ENCODE measurements at regions not wholly inside any gene's neighbourhood (a gene's known extent, or its start where the extent isn't known, plus 50 kb on each side); places are given as distances from the start of the nearest gene placed in this dataset.
"Not testable (repeated sequence)": the region's sequence is repeated elsewhere in the genome, so short reads cannot be mapped to it uniquely, and the experiment has no call there.

DNA sequence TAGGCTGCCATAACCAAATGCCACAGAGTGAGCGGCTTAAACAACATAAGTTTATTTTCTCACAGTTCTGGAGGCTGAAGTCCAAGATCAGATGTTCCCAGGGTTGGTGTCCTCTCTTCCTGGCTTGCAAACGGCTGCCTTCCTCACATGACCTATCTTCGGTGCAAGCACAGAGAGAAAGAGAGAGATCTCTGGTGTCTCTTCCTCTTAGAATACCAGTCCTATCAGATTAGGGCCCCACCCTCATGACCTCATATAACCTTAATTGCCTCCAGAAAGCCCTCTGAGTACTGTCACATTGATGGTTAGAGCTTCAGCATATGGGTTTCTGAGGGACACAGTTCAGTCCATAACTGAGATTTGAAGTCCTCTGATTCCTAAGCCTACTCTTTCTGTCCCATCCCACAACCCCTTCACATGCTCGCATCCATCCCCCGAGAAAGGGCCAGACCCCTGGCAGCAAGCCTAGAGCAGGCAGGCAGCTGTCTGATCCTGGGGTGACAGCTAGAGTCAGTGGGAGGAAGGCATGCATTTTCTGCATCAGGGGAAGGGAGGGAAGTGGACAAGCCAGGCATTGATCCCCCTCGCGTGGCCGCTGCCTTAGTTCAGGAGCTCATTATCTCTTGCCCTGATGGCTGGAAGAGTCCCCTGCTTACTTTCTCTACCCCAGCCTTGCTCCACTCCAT, 114.1 kb downstream of the FAR1 start:
- WGBS = 68% methylated on average over 8 of the region's 8 CpGs
- H3K27me3 ChIP-seq = peaks cover 0 to 13% (median 0%) of the 10 kb centered on the region in 4 donors
- TF ChIP-seq POLR2AphosphoS5 (IDR thresholded peaks at IDR 0.05) (no peak), POLR2A (IDR thresholded peaks at IDR 0.05; ENCODE audit: low read depth) (no peak), EP300 (IDR thresholded peaks at IDR 0.05) (no peak)
- TF ChIP-seq, protein P1, sequence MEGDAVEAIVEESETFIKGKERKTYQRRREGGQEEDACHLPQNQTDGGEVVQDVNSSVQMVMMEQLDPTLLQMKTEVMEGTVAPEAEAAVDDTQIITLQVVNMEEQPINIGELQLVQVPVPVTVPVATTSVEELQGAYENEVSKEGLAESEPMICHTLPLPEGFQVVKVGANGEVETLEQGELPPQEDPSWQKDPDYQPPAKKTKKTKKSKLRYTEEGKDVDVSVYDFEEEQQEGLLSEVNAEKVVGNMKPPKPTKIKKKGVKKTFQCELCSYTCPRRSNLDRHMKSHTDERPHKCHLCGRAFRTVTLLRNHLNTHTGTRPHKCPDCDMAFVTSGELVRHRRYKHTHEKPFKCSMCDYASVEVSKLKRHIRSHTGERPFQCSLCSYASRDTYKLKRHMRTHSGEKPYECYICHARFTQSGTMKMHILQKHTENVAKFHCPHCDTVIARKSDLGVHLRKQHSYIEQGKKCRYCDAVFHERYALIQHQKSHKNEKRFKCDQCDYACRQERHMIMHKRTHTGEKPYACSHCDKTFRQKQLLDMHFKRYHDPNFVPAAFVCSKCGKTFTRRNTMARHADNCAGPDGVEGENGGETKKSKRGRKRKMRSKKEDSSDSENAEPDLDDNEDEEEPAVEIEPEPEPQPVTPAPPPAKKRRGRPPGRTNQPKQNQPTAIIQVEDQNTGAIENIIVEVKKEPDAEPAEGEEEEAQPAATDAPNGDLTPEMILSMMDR (IDR thresholded peaks at IDR 0.05) = no peak
- no peak overlapping the region for H3K27ac ChIP-seq (replicated peaks in 1 of 4)
- no peak overlapping the region for H3K4me3 ChIP-seq
- H3K36me3 ChIP-seq = no peaks in the 10 kb centered on the region
- no peaks in the 10 kb centered on the region for H3K9me3 ChIP-seq
- no peaks in the 10 kb centered on the region for H3K4me1 ChIP-seq
- DNase-seq (ENCODE audit: extremely low spot score) = no peak
- intact Hi-C loops (cut with DNase I) = no loop called here

DNA sequence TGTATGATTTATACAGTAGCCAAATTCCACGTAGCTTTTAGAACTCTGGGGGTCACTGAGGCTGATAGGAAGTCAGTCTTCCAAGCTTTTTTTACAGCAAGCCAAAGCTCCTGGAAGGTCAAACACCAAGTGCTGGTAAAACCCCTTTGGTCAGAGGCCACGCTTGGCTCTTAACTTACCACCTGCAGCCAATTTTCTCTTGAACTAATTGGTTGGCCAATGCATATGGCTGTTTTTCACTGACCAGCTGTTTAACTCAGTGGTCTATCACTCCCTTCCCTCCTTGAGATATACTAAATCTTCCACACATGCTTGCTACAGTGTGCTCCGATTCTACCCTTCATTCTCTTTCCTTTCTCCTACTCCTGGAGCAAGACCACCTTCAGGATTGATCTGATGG, 116.0 kb downstream of the FAR1 start:
- Histone ChIP-seq H3K4me1 (no peaks in the 10 kb centered on the region), H3K9me3 (no peaks in the 10 kb centered on the region), H3K27me3 (no peaks in the 10 kb centered on the region), H3K36me3 (no peaks in the 10 kb centered on the region), H3K4me3 (no peak overlapping the region), H3K27ac (replicated peaks in 1 of 4) (no peak overlapping the region)
- peak; percentile 45 for DNase-seq (ENCODE audit: extremely low spot score)
- intact Hi-C loops (cut with DNase I) = no loop called here
- whole genome bisulfite sequencing = 76% methylated on average over 3 of the region's 3 CpGs
- TF ChIP-seq POLR2AphosphoS5 (IDR thresholded peaks at IDR 0.05) (no peak), EP300 (IDR thresholded peaks at IDR 0.05) (no peak), POLR2A (IDR thresholded peaks at IDR 0.05; ENCODE audit: low read depth) (no peak)
- TF ChIP-seq, protein P1 (IDR thresholded peaks at IDR 0.05) = no peak

DNA sequence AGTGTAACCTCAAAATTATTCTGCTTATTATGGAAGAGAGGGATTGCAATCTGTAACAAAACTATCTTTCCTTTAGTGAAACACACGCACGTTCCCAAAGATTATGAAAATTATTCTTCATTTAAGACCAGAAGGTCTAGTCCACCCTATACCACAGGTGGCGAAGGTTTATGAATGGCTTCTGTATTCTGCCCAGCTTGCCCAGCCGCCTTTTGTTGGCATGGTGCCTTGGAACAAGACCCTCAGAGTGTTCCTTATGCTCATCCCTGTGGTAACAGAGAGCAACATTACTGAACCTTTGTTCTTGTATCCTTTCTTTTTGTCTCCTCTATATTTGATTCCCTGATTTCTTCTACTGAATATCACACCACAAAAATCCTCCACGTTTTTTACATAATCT, 116.4 kb downstream of the FAR1 start:
- Histone ChIP-seq H3K4me3 (no peak overlapping the region), H3K4me1 (no peaks in the 10 kb centered on the region), H3K36me3 (no peaks in the 10 kb centered on the region), H3K27me3 (no peaks in the 10 kb centered on the region), H3K27ac (replicated peaks in 1 of 4) (no peak overlapping the region), H3K9me3 (no peaks in the 10 kb centered on the region)
- no peak for TF ChIP-seq EP300 (IDR thresholded peaks at IDR 0.05)
- TF ChIP-seq, protein P1 (IDR thresholded peaks at IDR 0.05) = no peak
- TF ChIP-seq POLR2AphosphoS5 (IDR thresholded peaks at IDR 0.05) = no peak
- no peak for TF ChIP-seq POLR2A (IDR thresholded peaks at IDR 0.05; ENCODE audit: low read depth)
- DNase-seq (ENCODE audit: extremely low spot score) = peak; percentile 82
- intact Hi-C loops (cut with DNase I) = no loop called here
- 88% methylated on average over 5 of the region's 5 CpGs for WGBS

DNA sequence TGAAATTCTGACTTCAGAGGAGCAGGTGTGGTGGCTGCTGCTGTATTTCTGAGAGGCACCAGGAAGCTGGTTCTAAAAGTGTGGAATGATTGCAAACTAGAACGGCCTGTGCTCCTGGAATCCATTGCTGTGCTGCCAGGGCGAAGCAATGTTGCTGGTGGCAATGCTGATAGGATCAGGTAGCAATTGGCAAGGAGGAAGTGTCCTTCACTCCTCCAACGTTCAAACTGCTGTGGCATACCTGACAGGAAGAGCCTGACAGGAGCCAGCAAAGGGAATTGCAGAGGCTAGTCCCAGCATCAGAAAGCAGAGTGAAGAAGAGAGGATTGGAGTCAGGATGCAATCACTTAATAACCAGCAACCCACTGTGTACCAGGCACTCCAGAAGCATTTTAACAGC, 118.2 kb downstream of the FAR1 start:
- H3K36me3 ChIP-seq = no peaks in the 10 kb centered on the region
- H3K4me1 ChIP-seq = no peaks in the 10 kb centered on the region
- intact Hi-C loops (cut with DNase I) = no loop called here
- peaks cover 0 to 4% (median 0%) of the 10 kb centered on the region in 4 donors for H3K27me3 ChIP-seq
- 40% methylated on average over 2 of the region's 3 CpGs for WGBS
- no peak for TF ChIP-seq POLR2A (IDR thresholded peaks at IDR 0.05; ENCODE audit: low read depth)
- TF ChIP-seq EP300 (IDR thresholded peaks at IDR 0.05) = no peak
- TF ChIP-seq POLR2AphosphoS5 (IDR thresholded peaks at IDR 0.05) = no peak
- TF ChIP-seq, protein P1 (IDR thresholded peaks at IDR 0.05) = no peak
- no peaks in the 10 kb centered on the region for H3K9me3 ChIP-seq
- H3K4me3 ChIP-seq = no peak overlapping the region
- no peak overlapping the region for H3K27ac ChIP-seq (replicated peaks in 1 of 4)
- peak; percentile 60 for DNase-seq (ENCODE audit: extremely low spot score)

DNA sequence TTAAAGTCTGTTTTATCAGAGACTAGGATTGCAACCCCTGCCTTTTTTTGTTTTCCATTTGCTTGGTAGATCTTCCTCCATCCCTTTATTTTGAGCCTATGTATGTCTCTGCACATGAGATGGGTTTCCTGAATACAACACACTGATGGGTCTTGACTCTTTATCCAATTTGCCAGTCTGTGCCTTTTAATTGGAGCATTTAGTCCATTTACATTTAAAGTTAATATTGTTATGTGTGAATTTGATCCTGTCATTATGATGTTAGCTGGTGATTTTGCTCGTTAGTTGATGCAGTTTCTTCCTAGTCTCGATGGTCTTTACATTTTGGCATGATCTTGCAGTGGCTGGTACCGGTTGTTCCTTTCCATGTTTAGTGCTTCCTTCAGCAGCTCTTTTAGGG, 129.1 kb downstream of the FAR1 start:
- H3K4me3 ChIP-seq; intact Hi-C loops (cut with DNase I); H3K27ac ChIP-seq (replicated peaks in 1 of 4); DNase-seq (ENCODE audit: extremely low spot score); H3K27me3 ChIP-seq; H3K36me3 ChIP-seq; H3K4me1 ChIP-seq: not testable (repeated sequence)
- WGBS = 87% methylated on average over 3 of the region's 3 CpGs
- H3K9me3 ChIP-seq = peaks cover 0 to 18% (median 4%) of the 10 kb centered on the region in 4 donors
